HG03097 (cell line): ENCODE measurements at regions not wholly inside any gene's neighbourhood (a gene's known extent, or its start where the extent isn't known, plus 50 kb on each side); places are given as distances from the start of the nearest gene placed in this dataset.

Experiments used
- ATAC-seq: cut with Tn5 transposase; IDR thresholded peaks from one replicate; pipeline ENCODE4 v1.9.1; 2021; ENCODE audit not compliant: unreplicated experiment, low FRiP score

DNA sequence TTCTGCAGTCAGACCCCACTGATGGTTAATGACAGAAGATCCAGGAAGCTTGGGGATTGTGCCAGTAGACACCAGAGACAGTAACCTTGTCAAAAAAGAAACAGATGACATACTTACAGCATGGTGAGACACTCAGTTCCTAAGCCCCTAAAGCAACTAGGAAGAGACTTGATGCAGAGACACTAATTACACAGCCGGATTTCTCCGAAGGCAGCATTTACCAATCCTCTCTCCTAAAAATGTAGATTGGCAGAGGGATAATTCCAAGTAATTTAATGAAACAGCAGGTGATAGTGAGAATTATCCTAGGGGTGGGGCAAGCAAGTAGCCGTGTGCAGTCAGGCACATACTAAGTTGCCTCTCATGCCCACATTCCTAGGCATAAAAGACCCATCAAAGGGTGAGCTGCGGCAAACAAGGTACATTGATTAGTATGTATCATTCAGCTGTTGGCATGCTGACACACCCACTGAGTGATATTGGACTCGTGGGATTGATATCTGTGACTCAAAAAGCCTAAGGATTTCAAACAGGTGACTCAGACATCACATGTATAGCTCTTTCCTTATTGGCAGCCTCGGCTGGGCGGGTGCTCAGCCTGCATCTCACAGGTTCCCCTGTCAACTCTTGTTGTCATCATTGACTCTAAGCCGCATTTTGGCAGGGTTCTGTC is 296.7 kb upstream of the ATP5MC3 start:
- ATAC-seq = no peak

DNA sequence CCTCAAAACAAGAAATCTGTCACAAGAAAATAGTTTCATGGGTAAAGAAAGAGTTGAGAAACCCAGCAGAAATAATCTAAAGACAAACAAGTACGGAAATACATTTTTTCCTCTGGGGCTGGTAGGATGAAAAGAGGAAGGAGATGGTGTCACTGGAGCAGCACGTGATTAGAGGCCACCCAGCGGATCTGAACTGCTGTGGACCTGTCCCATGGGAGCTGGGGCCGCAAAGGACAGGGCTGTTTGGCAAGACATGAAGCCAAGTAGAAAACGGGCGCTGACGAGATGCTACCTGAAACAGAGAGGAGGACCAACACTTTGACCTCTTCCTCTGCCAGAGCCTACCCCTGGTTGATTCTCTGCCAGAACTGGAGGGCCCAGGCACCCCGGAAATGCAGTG is 295.4 kb upstream of the ATP5MC3 start:
- ATAC-seq = no peak

DNA sequence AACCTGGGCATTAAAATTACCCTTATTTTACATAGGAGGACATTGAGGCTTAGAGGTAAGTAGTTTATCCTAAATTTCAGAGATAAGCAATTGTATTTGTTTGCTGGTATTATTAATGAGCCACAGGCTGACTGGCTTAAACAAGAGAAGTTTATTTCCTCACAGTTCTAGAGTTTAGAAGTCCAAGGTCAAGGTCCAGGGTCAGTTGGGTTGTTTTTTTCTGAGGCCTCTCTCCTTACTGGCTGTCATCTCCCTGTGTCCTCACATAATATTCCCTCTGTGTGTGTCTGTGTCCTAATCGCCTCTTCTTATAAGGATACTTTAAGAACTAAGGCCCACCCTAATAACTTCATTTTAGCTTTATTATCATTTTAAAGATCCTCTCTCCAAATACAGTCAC is 294.9 kb upstream of the ATP5MC3 start:
- ATAC-seq = no peak

DNA sequence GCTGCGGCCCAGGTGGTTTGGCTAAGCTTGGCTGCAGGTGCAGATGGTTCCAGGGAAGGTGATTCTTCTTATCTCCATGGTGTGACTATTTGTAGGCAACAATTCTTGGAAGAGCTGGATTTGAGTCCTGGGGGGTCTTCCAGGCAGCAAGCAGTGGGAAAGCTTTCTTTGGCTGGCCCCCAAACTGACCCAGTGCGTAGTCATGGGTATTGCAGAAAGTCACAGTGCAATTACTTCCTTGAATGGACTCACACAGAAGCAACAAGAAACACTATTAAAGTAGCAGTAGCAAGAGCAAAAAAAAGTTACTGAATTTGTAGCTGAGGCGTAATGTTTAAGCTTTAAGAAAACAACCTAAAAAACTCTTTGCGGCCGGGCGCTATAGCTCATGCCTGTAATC is 293.6 kb upstream of the ATP5MC3 start:
- no peak for ATAC-seq

DNA sequence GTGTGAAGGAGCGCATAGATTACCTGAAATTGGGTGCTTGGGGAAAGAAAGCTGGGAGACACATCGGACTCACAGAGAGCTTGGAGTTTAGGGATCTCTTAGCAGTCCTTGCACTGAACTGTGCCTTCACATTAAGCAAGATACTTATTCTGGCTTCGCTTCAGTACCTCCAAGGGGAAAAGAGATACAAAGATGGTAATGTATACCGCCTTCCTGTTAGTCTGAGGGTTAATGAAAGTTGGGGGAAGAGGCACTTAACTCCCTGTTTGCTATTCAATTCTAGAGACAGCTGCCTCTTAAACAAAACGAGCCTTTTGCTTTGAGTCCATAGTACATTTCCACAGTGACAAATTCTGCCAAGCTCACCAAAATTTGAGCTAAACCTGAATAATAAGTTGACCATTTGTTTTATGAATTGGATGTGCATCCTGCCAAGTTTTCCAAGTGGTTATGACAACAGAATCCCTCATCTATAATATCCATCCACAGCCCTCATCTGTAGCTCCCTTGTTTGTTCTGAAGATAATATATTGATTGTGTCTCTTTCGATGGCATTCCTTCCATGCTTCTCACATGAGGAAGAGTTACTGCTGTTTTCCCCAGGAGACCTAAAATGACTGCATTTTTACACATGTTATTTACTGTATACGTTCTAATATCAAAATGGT is 287.1 kb upstream of the ATP5MC3 start:
- ATAC-seq = no peak

DNA sequence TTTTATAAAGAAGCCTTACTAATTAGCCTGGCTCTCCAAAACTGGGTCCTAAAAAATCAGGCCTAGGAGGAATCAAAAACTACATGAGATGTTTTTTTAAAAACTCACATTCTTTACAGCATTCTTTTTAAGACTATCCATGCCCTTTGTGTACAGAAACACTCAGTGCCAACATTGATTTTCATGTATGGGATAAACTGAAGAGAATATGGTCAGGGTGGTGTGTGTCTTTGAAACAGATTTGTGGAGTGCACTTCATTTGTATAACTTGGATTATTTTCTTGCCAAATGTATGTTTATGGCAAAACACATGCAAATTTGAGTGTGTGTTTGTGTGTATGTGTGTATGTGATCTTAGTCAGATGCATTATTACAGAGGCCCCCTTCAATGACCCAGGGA is 283.6 kb upstream of the ATP5MC3 start:
- ATAC-seq = no peak

DNA sequence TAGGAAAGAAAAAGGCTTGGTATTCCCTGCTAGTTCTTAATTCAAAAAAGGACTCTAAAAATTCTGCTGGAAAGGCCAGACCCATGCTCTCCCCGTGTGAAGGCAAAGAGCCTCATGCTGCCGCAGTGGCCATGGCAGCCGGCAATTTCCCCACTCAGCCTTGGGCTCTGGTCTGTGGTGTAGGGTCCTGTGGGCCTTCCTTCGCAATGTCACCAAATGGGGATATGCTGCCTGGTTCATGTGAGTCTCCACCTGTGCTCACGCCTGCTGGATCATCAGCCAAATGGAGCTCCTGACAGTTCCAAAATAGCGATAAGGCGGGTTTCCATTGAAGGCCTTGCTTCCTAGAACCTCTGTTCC is 282.8 kb upstream of the ATP5MC3 start:
- no peak for ATAC-seq

DNA sequence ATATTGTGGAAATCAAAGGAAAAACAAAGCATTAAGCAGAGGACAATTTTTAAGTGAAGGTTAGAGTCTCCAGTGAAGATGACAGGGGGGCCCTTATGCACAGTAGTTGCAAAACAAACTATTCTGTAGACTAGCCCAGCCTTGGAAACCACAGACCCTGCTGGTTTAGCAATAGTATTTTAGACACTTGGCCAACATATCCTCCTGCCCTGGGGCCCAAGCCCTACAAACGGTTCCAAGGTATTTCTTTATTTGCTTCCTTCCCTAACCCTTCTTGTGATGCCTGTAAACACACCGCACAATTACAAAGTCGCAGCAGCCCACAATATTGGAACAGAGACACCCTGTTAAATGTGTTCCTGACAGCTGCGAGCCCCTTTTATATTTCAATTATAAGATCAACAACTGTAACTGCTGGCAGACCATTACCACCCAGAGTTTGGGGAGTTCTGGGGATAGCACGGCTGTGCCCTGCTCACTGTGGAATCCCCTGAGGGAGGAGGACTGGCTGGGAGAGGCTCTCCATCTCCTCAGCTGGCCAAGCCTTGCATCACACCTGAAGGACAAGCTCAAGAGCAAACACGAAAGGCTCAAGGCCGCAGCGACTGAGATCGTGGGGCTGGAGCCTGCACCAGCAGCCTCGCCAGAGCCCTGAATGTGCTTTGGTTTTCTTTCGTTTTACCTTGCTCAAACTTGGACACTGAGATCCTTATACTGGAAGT is 282.2 kb upstream of the ATP5MC3 start:
- no peak for ATAC-seq

DNA sequence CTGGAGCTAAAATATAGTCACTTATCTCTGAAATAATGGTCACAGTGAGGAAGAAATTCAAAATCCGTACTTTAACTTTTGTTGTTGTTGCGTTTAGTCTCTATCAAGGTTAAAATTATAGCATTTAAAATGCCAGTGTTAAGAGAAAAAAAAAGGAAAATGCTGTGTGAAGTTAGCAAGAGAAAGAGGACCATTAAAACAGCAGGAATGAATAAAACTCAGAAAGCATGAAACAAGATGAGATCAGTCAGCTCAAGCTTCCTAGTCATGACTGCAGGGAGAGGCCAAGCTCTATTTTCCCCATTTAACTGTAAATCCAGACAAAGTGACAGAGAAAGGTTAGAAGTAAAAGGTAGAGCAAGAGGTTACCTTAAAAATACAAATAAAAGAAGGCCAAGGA is 281.7 kb upstream of the ATP5MC3 start:
- ATAC-seq = no peak

DNA sequence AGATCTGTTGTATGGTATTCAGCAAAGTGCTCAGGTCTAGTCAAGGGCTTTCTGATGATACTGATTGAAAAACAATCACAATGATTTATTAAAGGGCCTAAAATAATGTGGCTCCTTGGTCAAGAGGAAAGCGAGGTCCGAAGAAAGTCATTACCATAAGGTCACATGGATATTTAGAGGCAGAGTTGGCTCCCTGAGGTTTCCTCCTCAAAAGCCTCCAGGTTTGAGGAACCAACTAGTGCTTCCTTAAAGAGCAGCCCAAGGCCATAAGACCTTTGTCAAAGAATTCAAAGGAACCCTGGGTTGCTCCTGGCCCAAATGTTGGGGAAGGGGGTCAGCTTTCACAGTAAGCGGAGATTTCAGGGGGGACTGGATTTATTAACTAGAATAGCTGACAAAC is 280.7 kb upstream of the ATP5MC3 start:
- no peak for ATAC-seq

DNA sequence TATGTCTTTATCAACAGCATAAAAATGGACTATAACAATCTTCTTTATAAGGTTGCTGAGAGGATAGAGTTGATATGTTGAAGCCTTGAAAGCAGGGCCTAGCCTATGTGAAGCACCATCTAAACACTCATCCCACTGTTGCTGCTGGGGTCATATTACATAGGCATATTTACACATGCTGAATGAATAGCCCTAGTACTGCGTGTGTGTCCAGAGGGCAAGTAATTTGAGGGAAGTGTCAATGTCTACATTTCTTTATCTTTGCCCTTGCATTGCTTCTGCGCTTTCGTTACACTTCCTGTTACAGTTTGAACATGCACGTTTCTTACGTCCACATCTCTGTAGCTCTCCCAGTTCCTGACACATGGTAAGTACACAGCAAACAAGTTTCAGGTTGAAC is 280.3 kb upstream of the ATP5MC3 start:
- no peak for ATAC-seq

DNA sequence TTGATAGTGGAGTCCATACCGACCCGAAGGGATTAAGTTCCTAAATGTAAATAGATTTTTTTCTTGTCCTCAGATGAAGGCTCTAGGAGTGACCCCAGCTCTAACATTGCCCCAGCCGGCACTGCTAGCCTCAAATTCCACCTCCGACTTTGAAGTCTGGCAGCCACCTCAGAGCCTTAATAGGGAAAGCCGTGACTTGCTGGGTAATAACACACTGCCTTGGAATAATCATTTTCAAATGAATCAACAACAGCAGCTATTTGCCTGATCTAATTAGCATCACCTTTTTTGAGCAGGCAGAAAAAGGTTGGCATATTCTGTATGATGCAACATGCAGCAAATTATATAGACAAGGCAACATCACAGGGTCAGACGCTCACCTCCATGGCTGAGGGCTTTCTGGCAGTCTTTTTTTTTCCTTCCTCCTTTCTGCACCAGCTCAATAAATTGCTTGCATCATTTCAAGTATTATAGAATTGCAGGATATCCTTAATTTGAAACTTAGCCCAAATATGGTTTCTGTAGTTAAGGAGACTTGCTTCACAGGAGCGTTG is 276.5 kb upstream of the ATP5MC3 start:
- no peak for ATAC-seq

DNA sequence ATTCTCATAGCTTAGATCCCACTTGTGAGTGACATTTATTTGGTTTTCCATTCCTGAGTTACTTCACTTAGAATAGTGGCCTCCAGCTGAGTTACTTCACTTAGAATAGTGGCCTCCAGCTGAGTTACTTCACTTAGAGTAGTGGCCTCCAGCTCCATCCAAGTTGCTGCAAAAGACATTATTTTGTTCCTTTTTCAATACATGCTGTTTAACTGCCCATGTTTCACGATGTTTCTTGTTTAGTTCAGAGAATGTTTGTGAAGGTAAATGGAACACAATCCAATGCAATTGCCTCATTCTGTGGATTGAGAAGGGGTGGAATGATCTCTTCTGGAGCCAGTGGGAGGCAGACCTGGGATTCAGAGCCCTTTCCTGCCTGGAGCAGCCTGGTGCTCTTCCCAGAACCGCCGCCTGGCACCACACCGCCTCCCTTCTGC is 273.5 kb upstream of the ATP5MC3 start:
- no peak for ATAC-seq

DNA sequence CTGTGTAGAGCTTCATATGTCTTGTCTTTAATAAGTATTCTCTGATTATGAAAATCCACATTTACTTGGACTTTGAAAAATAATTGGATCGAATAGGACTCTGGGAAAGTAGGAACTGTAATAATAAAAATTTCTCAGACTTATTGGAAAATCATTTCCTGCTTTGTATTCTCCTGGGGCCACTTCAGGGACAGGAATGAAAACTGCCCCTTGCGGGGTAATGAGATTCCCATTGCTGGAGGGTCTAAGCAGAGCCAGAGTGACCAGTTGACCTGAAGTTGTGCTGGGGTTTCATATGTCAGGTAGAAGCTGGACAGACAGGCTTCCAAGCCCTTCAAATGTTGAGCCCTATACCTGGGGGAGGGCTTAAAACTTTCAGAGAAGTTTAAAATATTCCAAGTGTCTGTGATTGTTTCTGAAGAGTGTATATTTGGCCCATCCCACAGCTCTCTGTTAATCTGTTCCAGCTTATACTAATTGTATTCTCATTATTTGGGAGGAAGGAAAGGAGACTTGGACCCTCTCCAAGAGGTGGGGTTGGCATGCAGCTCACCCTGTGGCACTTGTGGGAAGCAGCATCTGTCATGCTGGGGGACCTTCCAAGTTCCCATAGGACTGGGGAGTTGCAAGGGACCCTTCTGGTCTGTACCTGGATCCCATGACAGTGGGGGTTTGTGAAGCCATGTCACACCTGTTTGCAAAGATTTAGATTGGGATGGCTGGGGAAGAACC is 268.7 kb upstream of the ATP5MC3 start:
- no peak for ATAC-seq

DNA sequence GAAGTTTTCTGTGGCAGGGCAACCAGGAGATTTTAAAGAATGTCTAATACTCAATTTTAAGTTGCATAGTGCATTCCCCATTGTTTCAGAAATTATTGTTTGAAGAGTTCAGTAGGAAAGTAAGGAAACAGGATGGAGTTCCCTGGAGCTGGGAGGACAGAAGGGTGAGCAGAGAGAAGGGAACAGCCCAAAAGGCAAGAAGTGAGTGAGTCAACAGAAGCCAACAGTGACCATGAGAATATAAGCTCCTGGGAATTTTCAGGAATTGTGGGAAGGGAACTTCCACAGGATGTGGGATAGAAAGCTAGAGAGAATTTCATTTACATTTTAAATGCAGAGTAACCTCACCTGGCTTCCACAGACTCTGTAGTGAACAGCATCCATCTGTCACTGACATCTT is 268.1 kb upstream of the ATP5MC3 start:
- ATAC-seq = no peak

DNA sequence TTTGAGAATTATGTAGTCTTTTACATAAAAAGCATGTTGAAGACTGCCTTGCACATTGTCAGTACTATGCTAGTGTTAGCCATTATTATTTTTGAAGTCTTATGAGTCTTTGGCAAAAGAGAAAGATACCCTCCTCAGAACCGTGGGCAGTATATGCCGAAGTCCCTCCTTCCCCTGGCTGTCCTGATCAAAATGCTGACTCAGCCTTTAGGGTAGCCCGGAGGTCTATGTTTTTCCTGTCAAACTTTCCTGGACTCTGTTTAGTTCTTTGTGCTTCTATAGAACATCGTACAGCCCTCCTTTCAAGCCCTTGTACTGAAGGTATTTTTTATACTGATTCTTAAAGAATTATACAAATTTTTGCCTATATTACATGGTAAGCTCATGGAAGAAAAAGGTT is 264.7 kb upstream of the ATP5MC3 start:
- ATAC-seq = no peak

DNA sequence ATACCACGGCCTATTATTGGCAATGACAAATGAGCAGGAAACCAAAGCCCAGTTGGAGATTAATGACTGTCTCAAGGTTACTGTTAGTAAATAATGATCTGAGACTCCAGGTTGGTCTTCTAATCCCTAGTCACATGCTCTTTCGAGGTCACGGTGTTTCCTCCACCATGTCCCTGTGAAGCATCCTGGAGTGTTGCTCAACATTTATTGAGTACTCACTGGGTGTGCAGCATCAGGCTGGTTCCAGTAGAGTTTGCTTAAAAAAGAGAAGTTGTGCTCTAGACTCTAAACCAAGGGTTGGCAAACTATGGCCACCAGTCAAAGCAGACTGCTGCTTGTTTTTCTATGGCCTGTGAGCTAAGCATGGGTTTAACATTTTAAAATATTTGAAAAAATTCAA is 263.8 kb upstream of the ATP5MC3 start:
- ATAC-seq = no peak

DNA sequence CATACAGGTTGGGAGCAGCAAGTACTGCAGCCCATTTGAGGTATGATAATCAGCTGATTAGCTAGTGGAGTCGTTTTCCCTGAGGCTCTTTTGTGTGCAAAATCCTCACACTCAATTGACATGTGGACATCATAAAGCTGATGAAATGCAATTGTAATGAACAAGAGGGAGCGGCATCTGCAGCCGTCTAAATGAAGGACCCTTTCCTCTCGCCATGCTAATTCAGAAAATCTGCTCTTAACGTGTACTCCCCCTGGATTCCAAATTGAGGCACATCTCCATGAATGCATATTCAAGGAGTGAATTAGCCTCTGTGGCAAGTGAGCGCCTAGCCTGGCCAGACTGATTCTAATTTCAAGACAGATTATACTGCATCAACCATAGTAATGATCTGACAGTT is 260.9 kb upstream of the ATP5MC3 start:
- ATAC-seq = no peak

DNA sequence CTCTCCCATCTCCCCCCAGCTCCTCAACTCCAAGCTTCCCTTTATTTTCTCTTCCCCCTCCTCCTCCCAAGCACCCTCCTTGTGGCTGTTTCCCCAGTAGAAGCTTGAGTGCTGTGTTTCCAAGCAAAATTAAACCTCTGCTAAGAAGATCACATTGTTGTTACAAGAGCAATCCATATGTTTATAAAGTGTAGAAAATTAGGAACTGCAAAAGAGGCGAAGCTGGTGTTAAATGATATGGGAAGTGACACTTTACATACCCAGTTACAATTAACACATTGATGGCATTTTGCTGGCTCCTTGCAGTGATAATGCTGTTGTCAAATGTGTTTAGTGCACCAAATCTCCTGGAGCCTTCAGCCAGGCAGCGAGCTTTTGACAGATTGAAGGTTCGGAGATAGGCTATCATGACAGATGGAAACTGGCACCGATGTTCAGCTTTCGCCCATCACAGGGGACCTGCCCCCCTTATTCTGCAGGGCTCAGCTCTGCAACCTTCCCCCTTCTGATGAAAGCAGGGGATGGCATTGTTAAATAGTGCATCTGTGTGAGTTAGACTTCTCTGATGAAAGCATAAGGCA is 259.8 kb upstream of the ATP5MC3 start:
- no peak for ATAC-seq

DNA sequence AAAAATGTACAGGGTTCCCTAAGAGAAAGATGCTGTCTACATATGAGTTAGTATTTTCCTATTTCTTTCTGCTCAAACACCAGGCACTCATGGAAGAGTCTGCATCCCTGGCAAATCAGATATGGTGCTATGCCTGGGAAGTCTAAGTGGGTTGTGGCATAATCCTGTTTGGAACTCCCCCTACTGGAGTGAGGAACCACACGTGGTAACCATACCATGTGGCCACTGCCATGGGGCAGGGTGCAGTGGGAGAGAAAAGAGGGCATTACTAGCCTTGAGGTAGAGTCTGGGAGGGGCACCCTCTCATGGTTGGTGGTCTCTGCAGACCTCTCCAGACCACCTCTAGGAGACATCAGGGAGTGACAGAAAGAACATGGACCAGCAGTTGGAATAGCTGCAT is 257.9 kb upstream of the ATP5MC3 start:
- ATAC-seq = no peak

DNA sequence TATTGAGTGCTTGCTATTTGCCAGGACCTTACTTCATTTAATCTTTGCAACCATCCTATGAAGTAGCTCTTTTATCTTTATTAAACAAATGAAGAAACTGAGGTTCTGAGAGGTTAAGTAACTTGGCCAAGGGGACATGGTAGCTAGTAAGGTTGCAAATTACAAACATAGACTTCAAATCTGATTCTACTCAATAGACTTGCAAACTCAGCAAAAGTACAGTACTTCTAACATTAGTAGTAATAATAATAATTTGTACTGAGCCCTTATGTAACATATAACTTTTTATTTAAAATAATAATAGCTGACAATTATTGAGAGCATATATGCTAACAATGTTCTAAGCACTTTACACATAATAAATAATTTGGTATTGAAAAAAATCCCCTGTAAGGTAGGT is 255.7 kb upstream of the ATP5MC3 start:
- ATAC-seq = no peak
